Urinary bladder (tissue), 3 donors: ENCODE measurements at regions not wholly inside any gene's neighbourhood (a gene's known extent, or its start where the extent isn't known, plus 50 kb on each side); places are given as distances from the start of the nearest gene placed in this dataset.
"Not testable (repeated sequence)": the region's sequence is repeated elsewhere in the genome, so short reads cannot be mapped to it uniquely, and the experiment has no call there.

Source experiments
- DNase-seq: peaks from one replicate; pipeline ENCODE4 v3.0.0-alpha.2; 2015; ENCODE audit errors: extremely low spot score
- H3K27ac ChIP-seq: one replicate; pipeline ENCODE4 v1.5.1; 2013; ENCODE audit warnings: low read depth, mild to moderate bottlenecking, moderate library complexity
- H3K36me3 ChIP-seq: one replicate; pipeline ENCODE4 v1.6.1; 2013; ENCODE audit warnings: mild to moderate bottlenecking, moderate library complexity; ENCODE audit not compliant: insufficient read depth
- H3K4me1 ChIP-seq: one replicate; pipeline ENCODE4 v1.6.1; 2013; ENCODE audit warnings: mild to moderate bottlenecking, moderate library complexity; ENCODE audit not compliant: insufficient read depth
- H3K4me3 ChIP-seq: one replicate; pipeline ENCODE4 v1.5.1; 2013; ENCODE audit warnings: low read depth, low read length
- WGBS: extraction: QIAGEN DNeasy Blood & Tissue Kit; methylation state at CpG from one replicate; pipeline ENCODE4 v1.1.7; 2013; 5-methylcytosine and 5-hydroxymethylcytosine counted together
- donor health status: healthy with polysubstance abuse.
- donor health status: healthy.

- 44% methylated on average over 1 of the region's 1 CpG for WGBS
- H3K27ac ChIP-seq, result no peak overlapping the region
- H3K36me3 ChIP-seq, result no peaks in the 10 kb centered on the region
- no peaks in the 10 kb centered on the region for H3K4me1 ChIP-seq
- no peak overlapping the region for H3K4me3 ChIP-seq
- no peak for DNase-seq
Observed at GRCh38 chr11:41613326-41613725, 153.9 kb upstream of the LRRC4C start.

DNA sequence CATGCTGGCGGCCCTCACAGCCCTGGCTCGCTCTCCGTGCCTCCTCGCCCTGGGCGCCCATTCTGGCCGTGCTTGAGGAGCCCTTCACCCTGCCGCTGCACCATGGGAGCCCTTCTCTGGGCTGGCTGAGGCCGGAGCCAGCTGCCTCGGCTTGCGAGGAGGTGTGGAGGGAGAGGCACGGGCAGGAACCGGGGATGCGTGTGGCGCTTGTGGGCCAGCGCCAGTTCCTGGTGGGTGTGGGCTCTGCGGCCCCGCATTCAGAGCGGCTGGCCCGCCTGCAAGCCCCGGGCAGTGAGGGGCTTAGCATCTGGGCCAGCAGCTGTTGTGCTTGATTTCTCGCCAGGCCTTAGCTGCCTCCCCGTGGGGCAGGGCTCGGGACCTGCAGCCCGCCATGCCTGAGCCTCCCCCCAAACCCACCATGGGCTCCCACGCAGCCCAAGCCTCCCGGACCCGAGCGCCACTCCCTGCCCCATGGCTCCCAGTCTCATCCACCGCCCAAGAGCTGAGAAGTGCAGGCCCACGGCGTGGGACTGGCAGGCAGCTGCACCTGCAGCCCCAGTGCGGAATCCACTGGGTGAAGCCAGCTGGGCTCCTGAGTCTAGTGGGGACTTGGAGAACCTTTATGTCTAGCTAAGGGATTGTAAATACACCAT, 163.4 kb upstream of the LRRC4C start:
- H3K27ac ChIP-seq, result no peak overlapping the region
- no peaks in the 10 kb centered on the region for H3K36me3 ChIP-seq
- DNase-seq, result no peak
- 92% methylated on average over 32 of the region's 32 CpGs for WGBS
- H3K4me1 ChIP-seq, result no peaks in the 10 kb centered on the region
- no peak overlapping the region for H3K4me3 ChIP-seq

DNA sequence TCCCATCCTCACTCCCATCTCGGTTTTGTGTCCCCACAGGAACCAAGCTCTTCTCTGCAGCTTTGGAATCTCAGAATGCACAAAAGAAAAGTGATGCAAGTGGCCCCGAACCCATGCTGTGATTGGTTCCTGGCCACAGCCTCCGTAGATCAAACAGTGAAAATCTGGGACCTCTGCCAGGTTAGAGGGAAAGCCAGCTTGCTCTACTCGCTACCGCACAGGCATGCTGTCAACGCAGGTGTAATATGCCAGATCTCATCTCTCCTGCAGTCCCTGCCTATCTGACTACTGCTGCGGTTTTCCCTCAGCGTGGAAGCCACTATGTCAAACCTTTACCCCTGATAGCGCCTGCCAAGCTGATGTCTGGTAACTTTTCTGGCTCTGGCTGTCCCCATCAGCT, 200.5 kb upstream of the LRRC4C start:
- Histone ChIP-seq H3K4me1 (no peaks in the 10 kb centered on the region), H3K4me3 (no peak overlapping the region), H3K36me3 (no peaks in the 10 kb centered on the region), H3K27ac (no peak overlapping the region)
- DNase-seq, result no peak
- WGBS, result 40% methylated on average over 9 of the region's 9 CpGs

DNA sequence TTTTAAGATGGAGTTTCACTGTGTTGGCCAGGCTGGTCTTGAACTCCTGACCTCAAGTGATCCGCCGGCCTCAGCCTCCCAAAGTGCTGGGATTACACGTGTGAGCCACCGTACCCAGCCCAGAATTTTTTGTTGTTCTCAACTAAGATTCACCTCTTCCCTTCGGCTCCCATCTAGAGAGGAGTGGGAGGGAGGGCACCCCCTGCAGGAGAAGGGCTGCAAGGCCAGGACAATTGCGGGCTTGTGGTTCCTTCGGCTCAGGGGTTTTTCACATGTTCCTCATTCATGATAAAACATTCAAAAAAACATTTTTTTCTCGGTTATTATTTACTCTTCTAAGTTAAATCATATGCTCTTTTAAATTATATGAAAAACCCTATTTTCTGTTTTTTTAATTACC, 201.1 kb upstream of the LRRC4C start:
- Histone ChIP-seq H3K27ac (no peak overlapping the region), H3K4me3 (no peak overlapping the region), H3K36me3 (no peaks in the 10 kb centered on the region), H3K4me1 (no peaks in the 10 kb centered on the region)
- 73% methylated on average over 8 of the region's 8 CpGs for WGBS
- no peak for DNase-seq

GRCh38 chr11:41665441-41666360, 206.2 kb upstream of the LRRC4C start:
- no peaks in the 10 kb centered on the region for H3K4me1 ChIP-seq
- H3K4me3 ChIP-seq, result no peak overlapping the region
- no peak overlapping the region for H3K27ac ChIP-seq
- 47% methylated on average over 7 of the region's 7 CpGs for WGBS
- no peaks in the 10 kb centered on the region for H3K36me3 ChIP-seq
- no peak for DNase-seq

DNA sequence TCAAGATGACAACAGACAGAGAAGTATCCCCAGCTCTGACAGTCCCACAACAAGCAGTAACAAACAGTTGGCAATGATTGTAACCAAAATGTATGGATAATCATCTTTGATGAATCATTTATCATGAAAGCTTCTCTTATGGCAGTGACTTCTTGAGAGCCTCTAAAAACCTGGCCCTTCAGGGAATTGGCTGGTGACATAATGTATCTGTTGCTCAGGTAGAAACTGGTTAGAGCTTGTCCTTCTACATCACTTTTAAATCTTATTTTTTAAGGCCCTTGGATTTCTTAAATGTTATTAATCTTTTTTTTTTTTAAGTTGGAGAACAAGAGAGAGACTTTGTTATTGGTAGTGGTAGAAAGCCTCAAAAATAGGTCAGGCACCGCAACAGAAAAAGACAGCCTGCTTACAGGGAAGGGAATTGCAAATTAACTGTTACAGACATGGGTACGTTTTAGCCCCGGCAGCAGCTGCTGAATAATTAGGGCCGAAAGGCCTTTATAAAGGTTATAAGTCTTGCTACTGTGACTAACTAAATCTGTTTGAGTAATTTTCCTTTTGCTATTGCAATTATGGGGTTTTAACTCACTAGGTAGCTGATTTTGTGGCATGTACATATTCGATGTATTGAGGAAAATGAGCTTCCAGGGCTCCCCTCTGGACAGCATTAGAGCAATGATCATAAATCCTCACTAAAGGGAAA, 207.7 kb upstream of the LRRC4C start:
- Histone ChIP-seq H3K27ac (no peak overlapping the region), H3K36me3 (no peaks in the 10 kb centered on the region), H3K4me1 (no peaks in the 10 kb centered on the region), H3K4me3 (no peak overlapping the region)
- DNase-seq, result no peak
- WGBS, result 67% methylated on average over 5 of the region's 5 CpGs

DNA sequence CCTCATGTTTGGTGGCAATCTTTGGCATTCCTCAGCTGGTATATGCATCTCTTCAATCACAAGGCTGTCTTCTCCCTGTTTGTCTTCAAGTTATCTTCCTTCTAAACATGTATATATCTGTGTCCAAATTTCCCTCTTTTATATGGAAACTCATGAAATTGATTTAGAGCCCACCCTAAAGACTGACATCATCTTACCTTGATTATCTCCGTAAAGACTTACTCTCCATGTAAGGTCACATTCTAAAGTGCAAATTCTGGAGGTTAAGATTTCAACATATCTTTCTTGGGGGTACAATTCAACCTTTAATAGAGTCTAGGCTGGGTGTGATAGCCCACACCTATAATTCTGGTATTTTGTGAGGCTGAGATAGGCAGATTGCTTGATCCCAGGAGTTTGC, 215.8 kb upstream of the LRRC4C start:
- Histone ChIP-seq H3K4me3 (no peak overlapping the region), H3K27ac (no peak overlapping the region), H3K36me3 (no peaks in the 10 kb centered on the region), H3K4me1 (no peaks in the 10 kb centered on the region)
- DNase-seq, result no peak
- 87% methylated on average over 1 of the region's 1 CpG for WGBS

- no peak for DNase-seq
- H3K4me1 ChIP-seq, result no peaks in the 10 kb centered on the region
- no peak overlapping the region for H3K4me3 ChIP-seq
- H3K36me3 ChIP-seq, result no peaks in the 10 kb centered on the region
- H3K27ac ChIP-seq, result no peak overlapping the region
- 87% methylated on average over 3 of the region's 3 CpGs for WGBS
Observed at GRCh38 chr11:41713030-41713429, 253.6 kb upstream of the LRRC4C start.

GRCh38 chr11:41714101-41714500, 254.6 kb upstream of the LRRC4C start:
- H3K27ac ChIP-seq, result no peak overlapping the region
- H3K4me1 ChIP-seq, result no peaks in the 10 kb centered on the region
- no peaks in the 10 kb centered on the region for H3K36me3 ChIP-seq
- H3K4me3 ChIP-seq, result no peak overlapping the region
- WGBS, result 73% methylated on average over 2 of the region's 2 CpGs
- DNase-seq, result no peak

DNA sequence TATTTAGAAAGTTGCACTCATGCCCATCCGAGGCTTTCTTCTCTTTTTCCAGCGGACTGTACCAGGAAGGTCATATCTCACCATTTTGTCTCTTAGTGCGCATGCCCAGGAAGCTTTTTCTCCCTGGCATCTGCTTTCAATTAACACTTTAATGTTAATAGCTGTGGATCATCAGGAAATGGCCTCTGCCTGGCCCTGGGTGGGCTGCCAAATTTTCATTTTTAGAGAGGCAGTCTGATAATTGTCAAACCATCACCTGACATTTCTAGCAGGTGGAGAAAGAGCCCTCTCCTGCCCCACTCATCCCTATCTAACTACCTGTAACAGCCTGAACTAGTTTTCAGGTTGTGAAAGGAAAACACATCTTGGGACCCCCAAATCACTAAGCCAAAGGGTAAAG, 257.4 kb upstream of the LRRC4C start:
- DNase-seq, result no peak
- Histone ChIP-seq H3K4me1 (no peaks in the 10 kb centered on the region), H3K36me3 (no peaks in the 10 kb centered on the region), H3K4me3 (no peak overlapping the region), H3K27ac (no peak overlapping the region)
- 72% methylated on average over 3 of the region's 3 CpGs for WGBS

GRCh38 chr11:41720761-41721160, 261.3 kb upstream of the LRRC4C start:
- Histone ChIP-seq H3K4me3 (no peak overlapping the region), H3K27ac (no peak overlapping the region), H3K4me1 (no peaks in the 10 kb centered on the region), H3K36me3 (no peaks in the 10 kb centered on the region)
- 44% methylated on average over 2 of the region's 2 CpGs for WGBS
- DNase-seq, result no peak

GRCh38 chr11:41728161-41728560, 268.7 kb upstream of the LRRC4C start:
- not testable (repeated sequence) for DNase-seq, H3K36me3 ChIP-seq, H3K27ac ChIP-seq, H3K4me1 ChIP-seq, H3K4me3 ChIP-seq
- 88% methylated on average over 6 of the region's 6 CpGs for WGBS

- DNase-seq, result no peak
- WGBS, result 93% methylated on average over 1 of the region's 1 CpG
- no peak overlapping the region for H3K27ac ChIP-seq
- H3K4me3 ChIP-seq, result no peak overlapping the region
- H3K4me1 ChIP-seq, result no peaks in the 10 kb centered on the region
- no peaks in the 10 kb centered on the region for H3K36me3 ChIP-seq
Observed at GRCh38 chr11:41775296-41775695, 315.8 kb upstream of the LRRC4C start.
